ENCODE measurements at regions not wholly inside any gene's neighbourhood (a gene's known extent, or its start where the extent isn't known, plus 50 kb on each side); places are given as distances from the start of the nearest gene placed in this dataset.
A peak's percentile ranks its signal among the peaks of the same experiment; 100 is the strongest.

- no peak for DNase-seq
These were observed 53.4 kb downstream of the PTCHD4 start for GRCh38 chr6:48057601-48058000.

GRCh38 chr6:48048451-48049146, 62.4 kb downstream of the PTCHD4 start:
- DNase-seq = peak in 1 of 58 donors; percentile 11

- no peak for DNase-seq
These were observed 69.1 kb downstream of the PTCHD4 start for GRCh38 chr6:48041894-48042293.

- no peak for DNase-seq
These were observed 73.1 kb downstream of the PTCHD4 start for GRCh38 chr6:48037946-48038345.

GRCh38 chr6:48036316-48036715, 74.7 kb downstream of the PTCHD4 start:
- no peak for DNase-seq

- no peak for DNase-seq
These were observed 78.8 kb downstream of the PTCHD4 start for GRCh38 chr6:48032151-48032550.

- DNase-seq = no peak
These were observed 79.3 kb downstream of the PTCHD4 start for GRCh38 chr6:48031711-48032110.

GRCh38 chr6:48027704-48028435, 83.1 kb downstream of the PTCHD4 start:
- no peak for DNase-seq

GRCh38 chr6:48024956-48025355, 86.0 kb downstream of the PTCHD4 start:
- no peak for DNase-seq

- DNase-seq = no peak
These were observed 89.1 kb downstream of the PTCHD4 start for GRCh38 chr6:48021904-48022303.

GRCh38 chr6:48016020-48016755, 94.8 kb downstream of the PTCHD4 start:
- no peak for DNase-seq

GRCh38 chr6:47992809-47993208, 118.2 kb downstream of the PTCHD4 start:
- DNase-seq = no peak

- no peak for DNase-seq
These were observed 127.5 kb downstream of the PTCHD4 start for GRCh38 chr6:47983491-47983890.

- no peak for DNase-seq
These were observed 133.7 kb downstream of the PTCHD4 start for GRCh38 chr6:47977314-47977713.

- DNase-seq = no peak
These were observed 136.9 kb downstream of the PTCHD4 start for GRCh38 chr6:47974106-47974505.

GRCh38 chr6:47970826-47971225, 140.2 kb downstream of the PTCHD4 start:
- DNase-seq = no peak

GRCh38 chr6:47967843-47968242, 143.2 kb downstream of the PTCHD4 start:
- no peak for DNase-seq

- no peak for DNase-seq
These were observed 146.0 kb downstream of the PTCHD4 start for GRCh38 chr6:47964969-47965368.

GRCh38 chr6:47952640-47953039, 158.4 kb downstream of the PTCHD4 start:
- DNase-seq = no peak

GRCh38 chr6:47944846-47945245, 163.0 kb downstream of the OPN5 start:
- DNase-seq = no peak

- DNase-seq = no peak
These were observed 156.6 kb downstream of the OPN5 start for GRCh38 chr6:47938405-47938804.

GRCh38 chr6:47936820-47937219, 155.0 kb downstream of the OPN5 start:
- no peak for DNase-seq
